Prostate gland (tissue), 2 donors: ENCODE measurements at regions not wholly inside any gene's neighbourhood (a gene's known extent, or its start where the extent isn't known, plus 50 kb on each side); places are given as distances from the start of the nearest gene placed in this dataset.

Source experiments
- POLR2AphosphoS5 ChIP-seq: sonication (generic); formaldehyde crosslinking; IDR thresholded peaks from one replicate; pipeline ENCODE4 v1.6.1; 2017; ENCODE audit warnings: antibody characterized with exemption
- TF ChIP-seq, protein P1 (sequence below), 4 experiments: fragments of 200-600 bp in 2 of 4; fragments of 450-650 bp in 2 of 4; sonication (generic) in 2 of 4; IDR thresholded peaks; 1 replicate in 3 of 4; 2 replicates in 1 of 4; pipeline ENCODE4 v1.5.1; 2016 to 2019; ENCODE audit warnings: antibody characterized with exemption in 4 of 4, mild to moderate bottlenecking in 2 of 4, moderate library complexity in 2 of 4

GRCh38 chr6:22231050-22231449, 65.8 kb downstream of the PRL start:
- TF ChIP-seq, protein P1, sequence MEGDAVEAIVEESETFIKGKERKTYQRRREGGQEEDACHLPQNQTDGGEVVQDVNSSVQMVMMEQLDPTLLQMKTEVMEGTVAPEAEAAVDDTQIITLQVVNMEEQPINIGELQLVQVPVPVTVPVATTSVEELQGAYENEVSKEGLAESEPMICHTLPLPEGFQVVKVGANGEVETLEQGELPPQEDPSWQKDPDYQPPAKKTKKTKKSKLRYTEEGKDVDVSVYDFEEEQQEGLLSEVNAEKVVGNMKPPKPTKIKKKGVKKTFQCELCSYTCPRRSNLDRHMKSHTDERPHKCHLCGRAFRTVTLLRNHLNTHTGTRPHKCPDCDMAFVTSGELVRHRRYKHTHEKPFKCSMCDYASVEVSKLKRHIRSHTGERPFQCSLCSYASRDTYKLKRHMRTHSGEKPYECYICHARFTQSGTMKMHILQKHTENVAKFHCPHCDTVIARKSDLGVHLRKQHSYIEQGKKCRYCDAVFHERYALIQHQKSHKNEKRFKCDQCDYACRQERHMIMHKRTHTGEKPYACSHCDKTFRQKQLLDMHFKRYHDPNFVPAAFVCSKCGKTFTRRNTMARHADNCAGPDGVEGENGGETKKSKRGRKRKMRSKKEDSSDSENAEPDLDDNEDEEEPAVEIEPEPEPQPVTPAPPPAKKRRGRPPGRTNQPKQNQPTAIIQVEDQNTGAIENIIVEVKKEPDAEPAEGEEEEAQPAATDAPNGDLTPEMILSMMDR (IDR thresholded peaks at IDR 0.05), result no peak
- no peak for TF ChIP-seq POLR2AphosphoS5
